HEK293 (cell line): ENCODE measurements at regions not wholly inside any gene's neighbourhood (a gene's known extent, or its start where the extent isn't known, plus 50 kb on each side); places are given as distances from the start of the nearest gene placed in this dataset.

Experiments
- RBAK ChIP-seq: fragments of 450-650 bp; formaldehyde crosslinking; IDR thresholded peaks from 2 replicates; pipeline ENCODE4 v1.5.1; 2016; ENCODE audit warnings: missing biosample characterization, missing genetic modification characterization
- SETDB1 ChIP-seq: IDR thresholded peaks from one replicate; pipeline ENCODE4 v1.6.1; 2017; ENCODE audit warnings: mild to moderate bottlenecking, low read length, moderate library complexity, mixed read lengths; ENCODE audit not compliant: insufficient read length
- ZNF121 ChIP-seq: fragments of 450-650 bp; formaldehyde crosslinking; IDR thresholded peaks from 2 replicates; pipeline ENCODE4 v1.5.1; 2016; ENCODE audit warnings: missing biosample characterization, missing genetic modification characterization
- ZNF274 ChIP-seq, 2 experiments: fragments of 200-500 bp in 1 of 2; fragments of 450-650 bp in 1 of 2; sonication (Bioruptor generic) in 1 of 2; formaldehyde crosslinking in 1 of 2; IDR thresholded peaks; 2 replicates each; pipeline versions ENCODE4 v1.5.1 to v1.6.1; 2014 to 2016; ENCODE audit warnings: borderline replicate concordance in 1 of 2, inconsistent platforms in 1 of 2, low read length in 1 of 2, missing biosample characterization in 1 of 2, missing genetic modification characterization in 1 of 2
- ZNF416 ChIP-seq: fragments of 450-650 bp; formaldehyde crosslinking; IDR thresholded peaks from 2 replicates; pipeline ENCODE4 v1.5.1; 2016; ENCODE audit warnings: missing biosample characterization, missing genetic modification characterization
- ZNF768 ChIP-seq: fragments of 450-650 bp; formaldehyde crosslinking; IDR thresholded peaks from 2 replicates; pipeline ENCODE4 v1.5.1; 2018; ENCODE audit warnings: missing biosample characterization, mild to moderate bottlenecking, missing genetic modification characterization
- TF ChIP-seq, protein P1 (sequence below): fragments of 450-650 bp; formaldehyde crosslinking; IDR thresholded peaks from 2 replicates; pipeline ENCODE4 v1.5.1; 2016; ENCODE audit warnings: missing biosample characterization, missing genetic modification characterization

DNA sequence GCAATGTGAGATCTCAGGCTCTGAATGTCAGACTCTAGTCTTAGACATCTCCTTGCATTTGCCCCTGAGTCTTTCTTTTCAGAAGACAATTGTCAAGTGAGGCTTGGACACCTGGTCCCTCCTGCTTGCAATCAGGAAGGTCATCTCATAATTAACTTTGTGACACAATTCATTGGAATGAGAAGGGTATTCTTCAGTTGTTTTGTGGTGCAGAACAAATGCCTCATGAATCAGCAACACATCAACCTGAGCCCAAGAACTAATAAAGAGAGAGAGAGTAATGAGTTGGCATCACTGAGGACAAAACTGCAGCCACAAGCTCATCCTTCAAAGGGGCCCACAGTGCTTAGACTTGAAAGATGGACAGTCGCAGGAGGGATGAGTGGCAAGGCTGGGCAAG, 375.8 kb downstream of the INSC start:
- no peak for TF ChIP-seq SETDB1
- no peak for TF ChIP-seq ZNF416
- TF ChIP-seq, protein P1, sequence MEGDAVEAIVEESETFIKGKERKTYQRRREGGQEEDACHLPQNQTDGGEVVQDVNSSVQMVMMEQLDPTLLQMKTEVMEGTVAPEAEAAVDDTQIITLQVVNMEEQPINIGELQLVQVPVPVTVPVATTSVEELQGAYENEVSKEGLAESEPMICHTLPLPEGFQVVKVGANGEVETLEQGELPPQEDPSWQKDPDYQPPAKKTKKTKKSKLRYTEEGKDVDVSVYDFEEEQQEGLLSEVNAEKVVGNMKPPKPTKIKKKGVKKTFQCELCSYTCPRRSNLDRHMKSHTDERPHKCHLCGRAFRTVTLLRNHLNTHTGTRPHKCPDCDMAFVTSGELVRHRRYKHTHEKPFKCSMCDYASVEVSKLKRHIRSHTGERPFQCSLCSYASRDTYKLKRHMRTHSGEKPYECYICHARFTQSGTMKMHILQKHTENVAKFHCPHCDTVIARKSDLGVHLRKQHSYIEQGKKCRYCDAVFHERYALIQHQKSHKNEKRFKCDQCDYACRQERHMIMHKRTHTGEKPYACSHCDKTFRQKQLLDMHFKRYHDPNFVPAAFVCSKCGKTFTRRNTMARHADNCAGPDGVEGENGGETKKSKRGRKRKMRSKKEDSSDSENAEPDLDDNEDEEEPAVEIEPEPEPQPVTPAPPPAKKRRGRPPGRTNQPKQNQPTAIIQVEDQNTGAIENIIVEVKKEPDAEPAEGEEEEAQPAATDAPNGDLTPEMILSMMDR (tag by site-specific recombination), result no peak
- no peak for TF ChIP-seq ZNF274 (IDR thresholded peaks at IDR 0.05; ENCODE audit: low read length)
- no peak for TF ChIP-seq ZNF274 (tag by site-specific recombination; IDR thresholded peaks at IDR 0.05; ENCODE audit: borderline replicate concordance)
- TF ChIP-seq ZNF121 (tag by site-specific recombination), result no peak
- TF ChIP-seq ZNF768 (tag by site-specific recombination), result no peak
- no peak for TF ChIP-seq RBAK (tag by site-specific recombination)
